ENCODE measurements at regions not wholly inside any gene's neighbourhood (a gene's known extent, or its start where the extent isn't known, plus 50 kb on each side); places are given as distances from the start of the nearest gene placed in this dataset.

DNA sequence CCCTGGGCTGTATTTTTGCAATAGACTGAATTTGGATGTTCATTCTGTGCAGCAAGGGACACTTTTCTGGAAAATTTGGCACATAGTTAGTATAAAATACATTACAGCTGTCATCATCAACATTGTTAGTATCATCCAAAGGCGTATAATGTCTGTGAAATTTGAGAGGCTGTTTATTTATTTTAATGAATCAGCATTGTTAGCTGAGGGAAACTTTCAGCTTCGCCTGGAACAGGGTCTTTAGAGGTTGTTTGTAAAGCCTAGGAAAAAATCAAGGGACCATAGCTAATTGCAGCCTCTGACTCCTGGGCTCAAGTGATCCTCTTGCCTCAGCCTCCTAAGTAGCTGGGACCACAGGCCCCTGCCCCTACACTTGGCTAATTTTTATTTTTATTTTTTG lies 106.8 kb upstream of the USP24 start:
- no peaks in the 10 kb centered on the region; a peak in 1 of 4 replicates for H3K27me3 ChIP-seq (replicated peaks in 1 of 2; ENCODE audit: control insufficient read depth in 2 of 2, insufficient read depth in 2 of 2, low read length in 1 of 2)
- no peaks in the 10 kb centered on the region for H3K4me1 ChIP-seq (ENCODE audit: control insufficient read depth, insufficient read depth, low read length)
- ChIA-PET CTCF (interaction anchor here (1.0 to 1.4 kb wide), 2 partner anchors 16 to 38 kb away, joined by 3 to 4 read pairs; no protein-coding TSS in a partner anchor), SMC1A (ENCODE audit: uncharacterized antibody, unreplicated experiment) (interaction anchor here (0.8 to 1.5 kb wide), 4 partner anchors 12 to 37 kb away, joined by 3 to 5 read pairs (median 4); no protein-coding TSS in a partner anchor), RAD21 (ENCODE audit: unreplicated experiment) (interaction anchor here (1.2 kb wide), 1 partner anchor 43 kb away, joined by 3 read pairs; no protein-coding TSS in a partner anchor), POLR2A (no interaction called here)
- TF ChIP-seq RUNX3 (IDR thresholded peaks at IDR 0.05; ENCODE audit: low read length) (no peak), PAX5 (IDR thresholded peaks at IDR 0.05; ENCODE audit: borderline replicate concordance, low read depth, low read length) (no peak), MXI1 (IDR thresholded peaks at IDR 0.05; ENCODE audit: low read depth, low read length) (no peak), CHD2 (IDR thresholded peaks at IDR 0.05; ENCODE audit: borderline replicate concordance, low read depth, low read length) (no peak), KDM1A (IDR thresholded peaks at IDR 0.05; ENCODE audit: borderline replicate concordance) (no peak), ZNF274 (IDR thresholded peaks at IDR 0.05; ENCODE audit: insufficient read depth, insufficient read length) (no peak), ZNF217 (IDR thresholded peaks at IDR 0.05) (no peak), ZNF622 (IDR thresholded peaks at IDR 0.05) (no peak), MEF2A (IDR thresholded peaks at IDR 0.05; ENCODE audit: insufficient read depth, low read depth, low read length) (no peak), POLR2AphosphoS2 (IDR thresholded peaks at IDR 0.05; ENCODE audit: low read depth, low read length) (no peak), TARDBP (IDR thresholded peaks at IDR 0.05; ENCODE audit: borderline replicate concordance) (no peak), HDAC2 (IDR thresholded peaks at IDR 0.05) (no peak)
- TF ChIP-seq, protein P1, sequence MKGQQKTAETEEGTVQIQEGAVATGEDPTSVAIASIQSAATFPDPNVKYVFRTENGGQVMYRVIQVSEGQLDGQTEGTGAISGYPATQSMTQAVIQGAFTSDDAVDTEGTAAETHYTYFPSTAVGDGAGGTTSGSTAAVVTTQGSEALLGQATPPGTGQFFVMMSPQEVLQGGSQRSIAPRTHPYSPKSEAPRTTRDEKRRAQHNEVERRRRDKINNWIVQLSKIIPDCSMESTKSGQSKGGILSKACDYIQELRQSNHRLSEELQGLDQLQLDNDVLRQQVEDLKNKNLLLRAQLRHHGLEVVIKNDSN (IDR thresholded peaks at IDR 0.05; ENCODE audit: borderline replicate concordance, extremely low read length, insufficient read depth, low read depth, low read length) = no peak
- TF ChIP-seq, protein P2, sequence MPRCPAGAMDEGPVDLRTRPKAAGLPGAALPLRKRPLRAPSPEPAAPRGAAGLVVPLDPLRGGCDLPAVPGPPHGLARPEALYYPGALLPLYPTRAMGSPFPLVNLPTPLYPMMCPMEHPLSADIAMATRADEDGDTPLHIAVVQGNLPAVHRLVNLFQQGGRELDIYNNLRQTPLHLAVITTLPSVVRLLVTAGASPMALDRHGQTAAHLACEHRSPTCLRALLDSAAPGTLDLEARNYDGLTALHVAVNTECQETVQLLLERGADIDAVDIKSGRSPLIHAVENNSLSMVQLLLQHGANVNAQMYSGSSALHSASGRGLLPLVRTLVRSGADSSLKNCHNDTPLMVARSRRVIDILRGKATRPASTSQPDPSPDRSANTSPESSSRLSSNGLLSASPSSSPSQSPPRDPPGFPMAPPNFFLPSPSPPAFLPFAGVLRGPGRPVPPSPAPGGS (IDR thresholded peaks at IDR 0.05; ENCODE audit: borderline replicate concordance, insufficient read depth, low read depth, low read length, poor library complexity, severe bottlenecking) = no peak
- TF ChIP-seq, protein P3, sequence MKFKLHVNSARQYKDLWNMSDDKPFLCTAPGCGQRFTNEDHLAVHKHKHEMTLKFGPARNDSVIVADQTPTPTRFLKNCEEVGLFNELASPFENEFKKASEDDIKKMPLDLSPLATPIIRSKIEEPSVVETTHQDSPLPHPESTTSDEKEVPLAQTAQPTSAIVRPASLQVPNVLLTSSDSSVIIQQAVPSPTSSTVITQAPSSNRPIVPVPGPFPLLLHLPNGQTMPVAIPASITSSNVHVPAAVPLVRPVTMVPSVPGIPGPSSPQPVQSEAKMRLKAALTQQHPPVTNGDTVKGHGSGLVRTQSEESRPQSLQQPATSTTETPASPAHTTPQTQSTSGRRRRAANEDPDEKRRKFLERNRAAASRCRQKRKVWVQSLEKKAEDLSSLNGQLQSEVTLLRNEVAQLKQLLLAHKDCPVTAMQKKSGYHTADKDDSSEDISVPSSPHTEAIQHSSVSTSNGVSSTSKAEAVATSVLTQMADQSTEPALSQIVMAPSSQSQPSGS (IDR thresholded peaks at IDR 0.05; ENCODE audit: low read length) = no peak
- TF ChIP-seq, protein P4, sequence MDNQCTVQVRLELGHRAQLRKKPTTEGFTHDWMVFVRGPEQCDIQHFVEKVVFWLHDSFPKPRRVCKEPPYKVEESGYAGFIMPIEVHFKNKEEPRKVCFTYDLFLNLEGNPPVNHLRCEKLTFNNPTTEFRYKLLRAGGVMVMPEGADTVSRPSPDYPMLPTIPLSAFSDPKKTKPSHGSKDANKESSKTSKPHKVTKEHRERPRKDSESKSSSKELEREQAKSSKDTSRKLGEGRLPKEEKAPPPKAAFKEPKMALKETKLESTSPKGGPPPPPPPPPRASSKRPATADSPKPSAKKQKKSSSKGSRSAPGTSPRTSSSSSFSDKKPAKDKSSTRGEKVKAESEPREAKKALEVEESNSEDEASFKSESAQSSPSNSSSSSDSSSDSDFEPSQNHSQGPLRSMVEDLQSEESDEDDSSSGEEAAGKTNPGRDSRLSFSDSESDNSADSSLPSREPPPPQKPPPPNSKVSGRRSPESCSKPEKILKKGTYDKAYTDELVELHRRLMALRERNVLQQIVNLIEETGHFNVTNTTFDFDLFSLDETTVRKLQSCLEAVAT (IDR thresholded peaks at IDR 0.05) = no peak
- in situ Hi-C loops (cut with MboI) (no loop called here), intact Hi-C loops (cut with micrococcal nuclease; ENCODE audit: unreplicated experiment) (no loop called here)
- H3K79me2 ChIP-seq (ENCODE audit: control insufficient read depth, insufficient read depth, low read length) = no peaks in the 10 kb centered on the region
- DNase-seq (ENCODE audit: low read depth, low spot score) (no peak), FAIRE-seq (no peak), ATAC-seq (no peak)
- no peaks in the 10 kb centered on the region for H3K9me3 ChIP-seq (replicated peaks; ENCODE audit: control insufficient read depth, insufficient read depth, low read length)
- no peak overlapping the region for H2AFZ ChIP-seq (ENCODE audit: control insufficient read depth, low read depth, low read length)
- 0% methylated on average over 2 of the region's 2 CpGs for WGBS (ENCODE audit: insufficient coverage, insufficient replicate concordance, low lambda C conversion rate, missing lambda C conversion rate)
- H4K20me1 ChIP-seq (ENCODE audit: control insufficient read depth, insufficient read depth) = no peaks in the 10 kb centered on the region
- BruUV-seq (replicated peaks) = no TSS peak
- no peak overlapping the region for H3K4me2 ChIP-seq (ENCODE audit: control insufficient read depth, insufficient read depth)
- no peak overlapping the region for H3K4me3 ChIP-seq
- no peaks in the 10 kb centered on the region for H3K36me3 ChIP-seq (ENCODE audit: control insufficient read depth in 2 of 2, insufficient read depth in 2 of 2, low read length in 1 of 2)
- no peak overlapping the region for H3K9ac ChIP-seq (ENCODE audit: control insufficient read depth, insufficient read depth, low read length)
- no peak overlapping the region for H3K27ac ChIP-seq (ENCODE audit: control insufficient read depth, insufficient read depth)
